Keratinocyte (primary cell): ENCODE measurements at regions not wholly inside any gene's neighbourhood (a gene's known extent, or its start where the extent isn't known, plus 50 kb on each side); places are given as distances from the start of the nearest gene placed in this dataset.

Experiments
- DNase-seq: peaks from one replicate; pipeline ENCODE4 v3.0.0-alpha.2; 2011; ENCODE audit warnings: low read depth, missing footprints, low spot score
- FAIRE-seq: peaks from 2 replicates; lab custom pipeline; 2011; peaks lifted over from hg19 to GRCh38; lab: Jason Lieb, UNC
- H2AFZ ChIP-seq: 2 replicates; pipeline ENCODE4 v1.6.0; 2012; ENCODE audit warnings: low read length, control low read depth, inconsistent platforms; ENCODE audit not compliant: control insufficient read depth
- H3K27ac ChIP-seq: 2 replicates; pipeline ENCODE4 v1.5.1; 2011; ENCODE audit warnings: low read length; ENCODE audit not compliant: control insufficient read depth, insufficient read depth
- H3K27me3 ChIP-seq: 3 replicates; pipeline ENCODE4 v1.6.0; 2011; ENCODE audit warnings: low read length; ENCODE audit not compliant: control insufficient read depth, insufficient read depth; ENCODE audit errors: extremely low read depth
- H3K36me3 ChIP-seq, 2 experiments: 2 replicates in 1 of 2; 3 replicates in 1 of 2; pipeline ENCODE4 v1.5.1; 2011; ENCODE audit warnings: low read length in 2 of 2, mild to moderate bottlenecking in 1 of 2; ENCODE audit not compliant: control insufficient read depth in 2 of 2, insufficient read depth in 2 of 2; ENCODE audit errors: extremely low read depth in 1 of 2
- H3K4me1 ChIP-seq: 3 replicates; pipeline ENCODE4 v1.5.1; 2011; ENCODE audit warnings: low read length; ENCODE audit not compliant: control insufficient read depth, insufficient read depth; ENCODE audit errors: extremely low read depth
- H3K4me2 ChIP-seq: 3 replicates; pipeline ENCODE4 v1.6.0; 2011; ENCODE audit warnings: low read depth, low read length; ENCODE audit not compliant: control insufficient read depth, insufficient read depth; ENCODE audit errors: extremely low read depth
- H3K4me3 ChIP-seq, 3 experiments: fragments of 200-600 bp in 1 of 3; sonication (generic) in 1 of 3; 2 replicates in 2 of 3; 3 replicates in 1 of 3; pipeline ENCODE4 v1.5.1; 2011 to 2016; ENCODE audit warnings: low read length in 3 of 3, mild to moderate bottlenecking in 3 of 3, control low read depth in 2 of 3, inconsistent platforms in 1 of 3, low read depth in 1 of 3, mixed read lengths in 1 of 3, mixed run types in 1 of 3, moderate library complexity in 1 of 3; ENCODE audit not compliant: control insufficient read depth in 2 of 3, insufficient read depth in 2 of 3; ENCODE audit errors: extremely low read depth in 1 of 3
- H3K79me2 ChIP-seq: 2 replicates; pipeline ENCODE4 v1.6.0; 2012; ENCODE audit warnings: low read length; ENCODE audit not compliant: control insufficient read depth, insufficient read depth
- H3K9ac ChIP-seq: 3 replicates; pipeline ENCODE4 v1.6.0; 2011; ENCODE audit warnings: low read length; ENCODE audit not compliant: control insufficient read depth, insufficient read depth; ENCODE audit errors: extremely low read depth
- H3K9me1 ChIP-seq: 3 replicates; pipeline ENCODE4 v1.6.0; 2011; ENCODE audit warnings: low read length; ENCODE audit not compliant: control insufficient read depth, insufficient read depth; ENCODE audit errors: extremely low read depth
- H3K9me3 ChIP-seq: 2 replicates; pipeline ENCODE4 v1.5.1; 2012; ENCODE audit warnings: low read depth, low read length; ENCODE audit not compliant: control insufficient read depth
- H4K20me1 ChIP-seq: 3 replicates; pipeline ENCODE4 v1.6.0; 2011; ENCODE audit warnings: low read length; ENCODE audit not compliant: control insufficient read depth, insufficient read depth; ENCODE audit errors: extremely low read depth
- CTCF ChIP-seq, 3 experiments: IDR thresholded peaks in 1 of 3; conservative IDR thresholded peaks in 1 of 3; optimal IDR thresholded peaks in 1 of 3; 2 replicates in 2 of 3; 3 replicates in 1 of 3; pipeline versions ENCODE3 to v1.5.1; 2011; ENCODE audit warnings: low read length in 3 of 3, mild to moderate bottlenecking in 3 of 3, moderate library complexity in 2 of 3, control low read depth in 1 of 3, inconsistent platforms in 1 of 3; ENCODE audit not compliant: insufficient read depth in 2 of 3; ENCODE audit errors: extremely low read depth in 1 of 3
- EZH2 ChIP-seq: IDR thresholded peaks from one replicate; pipeline ENCODE4 v1.6.1; 2012; ENCODE audit warnings: inconsistent platforms, mild to moderate bottlenecking, low read length, moderate library complexity
- dilution Hi-C: fragments of 300-500 bp; cut with MboI; formaldehyde crosslinking; loops from one replicate; pipeline ENCODE4 v1.7.0; 2020; ENCODE audit warnings: low sequenced_read_pairs; ENCODE audit not compliant: extremely low pct_ligation_motif_present

- FAIRE-seq = no peak
- H3K27ac ChIP-seq = no peak overlapping the region
- no peak overlapping the region for H3K4me2 ChIP-seq
- H3K4me3 ChIP-seq = no peak overlapping the region
- H3K27me3 ChIP-seq = peaks cover 4% of the 10 kb centered on the region
- no peaks in the 10 kb centered on the region for H4K20me1 ChIP-seq
- dilution Hi-C loops = no loop called here
- no peaks in the 10 kb centered on the region for H3K79me2 ChIP-seq
- DNase-seq = no peak
- no peaks in the 10 kb centered on the region for H3K9me1 ChIP-seq
- H2AFZ ChIP-seq = no peak overlapping the region
- H3K36me3 ChIP-seq = no peaks in the 10 kb centered on the region
- TF ChIP-seq CTCF (optimal IDR thresholded peaks at IDR 0.05 in 1 of 3, IDR thresholded peaks at IDR 0.05 in 1 of 3, conservative IDR thresholded peaks at IDR 0.05 in 1 of 3; ENCODE audit: extremely low read depth in 1 of 3, insufficient read depth in 2 of 3, low read length in 3 of 3) = no peak
- no peak for TF ChIP-seq EZH2
- H3K9ac ChIP-seq = no peak overlapping the region
- H3K9me3 ChIP-seq = no peaks in the 10 kb centered on the region
- no peaks in the 10 kb centered on the region for H3K4me1 ChIP-seq
Observed at GRCh38 chr2:100639588-100640390, 77.0 kb downstream of the PDCL3 start.

GRCh38 chr2:100640431-100641124 lies 77.8 kb downstream of the PDCL3 start:
- FAIRE-seq (no peak), DNase-seq (no peak)
- no peak overlapping the region for H2AFZ ChIP-seq

More at GRCh38 chr2:100640431-100641124, 77.8 kb downstream of the PDCL3 start:
- dilution Hi-C loops = no loop called here
- Histone ChIP-seq H3K4me2 (no peak overlapping the region), H3K9me1 (no peaks in the 10 kb centered on the region), H3K27me3 (peaks cover 4% of the 10 kb centered on the region), H3K27ac (no peak overlapping the region), H3K4me3 (no peak overlapping the region), H3K9ac (no peak overlapping the region), H3K36me3 (no peaks in the 10 kb centered on the region), H3K79me2 (no peaks in the 10 kb centered on the region), H3K9me3 (no peaks in the 10 kb centered on the region), H4K20me1 (no peaks in the 10 kb centered on the region), H3K4me1 (no peaks in the 10 kb centered on the region)
- no peak for TF ChIP-seq CTCF (optimal IDR thresholded peaks at IDR 0.05 in 1 of 3, IDR thresholded peaks at IDR 0.05 in 1 of 3, conservative IDR thresholded peaks at IDR 0.05 in 1 of 3; ENCODE audit: extremely low read depth in 1 of 3, insufficient read depth in 2 of 3, low read length in 3 of 3)
- no peak for TF ChIP-seq EZH2
